NCI-H2171 treated with DMSO at 0.1 percent for 48 hours (cell line): ENCODE measurements at regions not wholly inside any gene's neighbourhood (a gene's known extent, or its start where the extent isn't known, plus 50 kb on each side); places are given as distances from the start of the nearest gene placed in this dataset.

Source experiments
- DNase-seq: peaks from one replicate; lab custom pipeline; 2025; lab: John Stamatoyannopoulos, UW

DNA sequence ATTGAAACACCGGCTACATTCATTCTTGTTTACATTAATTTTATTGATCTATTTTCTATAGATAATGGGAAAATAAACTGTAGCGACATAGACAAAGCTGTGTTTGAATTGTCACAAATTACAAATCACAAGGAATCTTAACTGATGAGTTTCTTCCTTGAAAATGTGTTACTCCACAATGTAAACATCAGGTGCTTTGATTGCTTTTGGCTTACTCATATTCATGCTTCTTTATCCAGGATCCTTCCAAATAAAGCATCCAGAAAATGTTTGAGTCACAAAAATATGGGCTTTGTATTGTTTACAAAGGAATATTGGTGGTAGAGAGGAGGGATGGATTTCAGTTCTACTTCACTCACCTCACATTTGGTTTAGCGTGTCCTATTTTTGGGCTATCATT, 64.0 kb downstream of the BMP2 start:
- DNase-seq = no peak

GRCh38 chr20:6832811-6833210, 65.3 kb downstream of the BMP2 start:
- DNase-seq = no peak

DNA sequence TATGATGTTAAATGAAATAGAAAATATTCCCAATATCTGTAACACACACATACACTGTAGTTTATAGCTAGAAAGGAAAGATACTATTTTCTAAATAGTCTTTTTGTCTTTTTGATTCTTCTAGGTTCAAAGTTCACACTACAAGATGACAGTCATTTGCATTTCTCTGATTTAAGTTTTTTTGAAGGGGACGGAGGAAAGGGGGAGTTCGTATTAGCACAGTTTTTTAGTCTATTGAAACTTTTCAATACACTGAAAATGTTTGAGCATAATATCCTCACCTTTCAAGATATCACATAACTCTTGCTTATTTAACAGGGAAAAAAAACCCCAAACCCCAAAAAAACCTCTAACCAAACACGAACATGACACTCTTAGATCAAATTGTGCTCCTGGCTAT, 68.1 kb downstream of the BMP2 start:
- no peak for DNase-seq

DNA sequence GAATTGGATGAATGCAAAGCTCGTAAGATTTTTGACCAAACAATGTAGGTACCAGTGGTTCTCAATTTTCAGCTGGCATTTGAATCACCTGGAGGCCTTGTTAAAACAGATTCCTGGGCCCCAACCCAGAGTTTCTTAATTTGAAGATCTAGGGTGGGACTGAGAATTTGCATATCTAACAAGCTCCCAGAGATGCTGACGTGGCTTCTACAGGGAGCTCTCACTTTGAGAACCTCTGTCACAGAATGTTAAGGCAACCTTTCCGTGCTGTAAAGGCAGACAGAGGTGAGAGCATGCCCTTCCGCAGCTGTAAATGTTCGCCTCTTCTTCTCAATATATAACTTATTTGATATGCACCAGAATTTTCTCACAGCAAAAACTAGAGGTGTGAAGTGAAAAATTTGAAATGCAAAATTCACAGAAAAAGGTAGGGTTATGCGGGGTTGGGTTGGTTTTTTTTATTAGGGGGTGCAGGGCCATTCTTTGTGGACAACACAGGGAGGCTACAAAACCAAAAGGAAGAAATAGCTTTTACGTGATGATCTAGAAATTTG, 69.4 kb downstream of the BMP2 start:
- no peak for DNase-seq

DNA sequence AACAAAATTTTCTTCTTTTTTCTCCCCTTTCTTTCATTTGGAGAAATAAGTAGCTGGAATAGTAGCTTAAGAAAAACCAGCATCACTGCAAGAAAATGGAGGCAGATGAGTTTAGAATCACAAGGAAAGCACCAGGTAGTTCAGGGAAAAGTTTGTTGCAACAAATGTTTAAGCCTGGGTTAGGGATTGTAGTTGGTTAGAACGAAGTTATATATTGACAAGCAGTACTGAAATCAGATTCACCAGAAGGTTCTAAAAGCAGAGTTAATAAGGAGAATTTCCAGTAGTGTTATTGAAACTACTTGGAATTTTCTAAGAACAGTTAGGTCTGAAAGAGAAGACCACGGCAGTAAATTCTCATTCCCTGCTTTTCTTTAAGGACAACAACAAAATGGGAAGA, 70.2 kb downstream of the BMP2 start:
- DNase-seq = no peak

- DNase-seq = no peak
These were observed 70.8 kb downstream of the BMP2 start for GRCh38 chr20:6838181-6838826.

DNA sequence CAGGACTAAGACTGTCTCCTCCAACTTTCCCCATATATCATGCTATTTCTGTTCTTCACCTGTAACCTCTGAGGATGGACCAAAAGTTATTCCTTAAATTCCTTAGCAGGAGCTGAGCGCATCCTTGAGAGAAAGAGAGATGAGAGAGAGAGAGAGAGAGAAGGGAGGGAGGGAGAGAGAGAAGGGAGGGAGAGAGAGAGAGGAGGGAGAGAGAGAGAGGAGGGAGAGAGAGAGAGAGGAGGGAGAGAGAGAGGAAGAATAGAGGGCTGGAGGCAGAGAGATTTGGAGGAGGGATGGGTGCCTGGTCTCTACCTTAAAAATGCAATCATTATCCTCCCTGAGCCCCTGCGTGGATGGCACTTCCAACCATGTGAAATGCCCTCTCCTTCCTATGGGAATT, 73.6 kb downstream of the BMP2 start:
- DNase-seq = no peak

- no peak for DNase-seq
These were observed 77.7 kb downstream of the BMP2 start for GRCh38 chr20:6845141-6845540.

GRCh38 chr20:6848041-6848440, 80.6 kb downstream of the BMP2 start:
- no peak for DNase-seq

- no peak for DNase-seq
These were observed 81.5 kb downstream of the BMP2 start for GRCh38 chr20:6848992-6849391.

GRCh38 chr20:6851136-6851535, 83.7 kb downstream of the BMP2 start:
- DNase-seq = no peak

DNA sequence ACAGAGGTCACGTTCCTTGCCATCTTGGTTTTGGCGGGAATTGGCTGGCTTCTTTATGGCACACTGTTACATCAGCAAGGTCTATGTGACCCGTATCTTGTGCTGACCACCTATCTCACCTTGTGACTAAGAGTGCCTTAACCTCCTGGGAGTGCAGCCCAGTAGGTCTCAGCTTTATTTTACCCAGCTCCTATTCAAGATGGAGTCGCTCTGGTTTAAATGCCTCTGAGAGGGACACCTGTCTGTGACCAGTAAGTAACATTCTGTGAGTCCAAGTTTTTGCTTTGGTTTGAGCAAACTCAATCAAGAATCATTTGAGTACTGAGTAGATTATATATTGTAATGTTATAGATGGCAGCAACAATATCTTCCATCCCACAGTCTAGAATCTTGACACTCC, 85.0 kb downstream of the BMP2 start:
- DNase-seq = no peak

DNA sequence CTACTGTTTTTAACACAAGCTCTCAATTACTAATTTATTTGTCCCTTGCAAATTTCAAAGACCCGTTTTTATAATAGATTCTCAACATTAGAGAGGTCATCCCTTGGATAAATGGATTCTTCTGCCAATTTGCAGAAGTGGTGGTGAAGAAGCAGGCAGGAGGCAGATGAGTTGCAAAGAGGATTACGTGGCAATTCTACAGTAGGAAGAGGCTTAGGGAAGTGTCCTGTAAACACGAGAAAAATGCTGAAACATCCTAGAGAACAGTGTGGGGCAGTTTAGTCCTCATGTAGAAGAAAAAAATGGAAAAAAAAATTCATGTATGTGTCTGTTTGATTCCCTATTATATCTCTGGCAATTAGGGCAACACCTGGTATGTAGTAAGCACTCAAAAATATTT, 87.6 kb downstream of the BMP2 start:
- DNase-seq = no peak

DNA sequence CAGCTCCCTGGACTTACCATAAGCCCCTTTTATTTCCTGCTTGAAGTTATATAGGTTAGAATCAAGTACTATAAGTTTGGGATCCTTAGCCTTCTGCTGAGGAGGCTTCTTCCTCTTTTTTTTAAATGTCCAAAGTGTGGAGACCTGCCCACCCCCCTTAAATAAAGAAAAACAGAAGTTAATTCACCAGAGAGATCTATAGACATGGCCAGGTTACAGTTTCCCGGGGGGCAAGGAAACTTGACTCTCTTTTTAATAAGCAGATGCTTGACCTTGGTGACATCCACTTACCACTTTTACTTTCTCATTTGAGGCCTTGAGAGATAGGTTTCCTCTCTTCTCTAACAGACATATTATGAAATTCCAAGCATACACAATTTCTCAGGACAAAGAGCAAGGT, 88.3 kb downstream of the BMP2 start:
- DNase-seq = no peak

GRCh38 chr20:6857927-6858326, 90.4 kb downstream of the BMP2 start:
- DNase-seq = no peak

DNA sequence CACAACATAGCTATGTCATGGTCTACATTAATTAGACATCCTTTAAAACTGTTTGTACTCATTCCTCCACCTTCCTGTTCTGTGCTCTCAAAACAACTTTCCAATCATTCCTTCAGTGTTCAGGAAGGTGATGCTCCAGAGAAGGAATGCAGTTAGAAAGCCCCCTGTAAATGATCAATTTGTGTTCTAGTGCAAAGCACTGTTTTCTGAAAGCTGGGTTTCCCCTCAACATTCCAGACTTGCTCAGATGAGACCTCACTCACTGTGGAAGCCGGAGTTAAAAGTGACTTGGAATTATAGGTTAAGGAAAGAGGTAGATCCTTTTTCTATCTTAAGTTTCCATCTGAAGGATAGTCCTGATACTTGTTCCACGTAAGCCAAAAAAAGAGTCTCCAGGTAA, 95.9 kb downstream of the BMP2 start:
- no peak for DNase-seq

DNA sequence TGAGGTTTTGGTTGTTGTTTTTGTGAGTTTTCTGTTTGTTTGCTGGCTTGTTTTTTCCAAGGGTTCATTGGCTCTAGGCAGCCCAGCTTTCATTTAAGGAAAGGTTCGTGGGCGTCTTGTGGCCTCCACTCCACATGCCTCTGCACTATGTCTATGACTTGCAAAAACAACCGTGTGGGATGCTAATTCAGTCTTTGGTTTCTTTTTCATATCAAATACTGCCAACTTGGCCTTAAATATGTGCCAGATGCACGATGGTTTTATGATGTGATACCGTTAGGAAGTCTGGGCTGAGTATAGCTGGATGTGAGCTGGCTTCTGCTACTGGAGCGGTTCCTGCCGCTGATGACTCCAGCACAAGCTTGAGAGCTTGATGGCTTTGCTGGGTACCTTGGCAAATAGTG, 96.3 kb downstream of the BMP2 start:
- DNase-seq = no peak

- no peak for DNase-seq
These were observed 97.3 kb downstream of the BMP2 start for GRCh38 chr20:6864740-6865139.

GRCh38 chr20:6866741-6867140, 99.3 kb downstream of the BMP2 start:
- DNase-seq = no peak

DNA sequence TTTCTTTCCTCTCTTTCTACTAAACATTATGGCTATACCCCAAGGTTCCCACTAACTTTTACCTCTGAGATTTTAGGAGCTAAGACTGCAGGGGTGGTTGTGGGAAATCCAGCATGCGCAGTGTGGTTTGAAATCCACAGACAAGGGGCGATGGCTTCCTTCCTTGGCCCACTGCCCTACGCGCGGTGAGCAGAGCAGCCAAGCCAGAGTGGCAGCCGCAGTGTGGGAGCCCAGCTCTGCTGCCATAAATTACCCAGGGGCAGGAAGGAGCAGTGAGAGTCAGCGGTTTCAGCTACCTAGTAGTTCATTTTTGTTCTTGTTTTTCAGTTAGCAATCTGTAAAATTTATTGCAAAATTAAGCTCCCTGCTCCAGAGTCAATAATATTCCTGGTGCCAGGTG, 101.4 kb downstream of the BMP2 start:
- no peak for DNase-seq

GRCh38 chr20:6870559-6870958, 103.1 kb downstream of the BMP2 start:
- DNase-seq = no peak

DNA sequence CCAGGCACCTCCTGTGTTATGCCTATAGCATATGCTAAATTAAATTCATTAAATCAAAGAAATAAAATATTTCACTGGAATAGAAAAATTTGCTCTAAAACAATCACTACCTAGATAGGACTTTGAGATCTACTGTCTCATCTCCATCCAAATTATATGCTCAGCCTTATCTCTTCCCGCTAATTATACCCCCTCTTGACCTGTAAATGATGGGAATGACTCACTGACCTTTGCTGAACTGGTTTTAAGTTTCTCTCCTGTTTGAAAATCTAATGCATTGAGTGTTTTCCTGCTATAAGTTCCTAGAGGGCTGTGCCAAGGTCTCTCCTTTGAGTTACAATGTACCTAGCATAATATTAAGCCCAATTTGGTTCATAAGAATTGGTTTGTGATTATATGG, 110.1 kb downstream of the BMP2 start:
- DNase-seq = no peak

DNA sequence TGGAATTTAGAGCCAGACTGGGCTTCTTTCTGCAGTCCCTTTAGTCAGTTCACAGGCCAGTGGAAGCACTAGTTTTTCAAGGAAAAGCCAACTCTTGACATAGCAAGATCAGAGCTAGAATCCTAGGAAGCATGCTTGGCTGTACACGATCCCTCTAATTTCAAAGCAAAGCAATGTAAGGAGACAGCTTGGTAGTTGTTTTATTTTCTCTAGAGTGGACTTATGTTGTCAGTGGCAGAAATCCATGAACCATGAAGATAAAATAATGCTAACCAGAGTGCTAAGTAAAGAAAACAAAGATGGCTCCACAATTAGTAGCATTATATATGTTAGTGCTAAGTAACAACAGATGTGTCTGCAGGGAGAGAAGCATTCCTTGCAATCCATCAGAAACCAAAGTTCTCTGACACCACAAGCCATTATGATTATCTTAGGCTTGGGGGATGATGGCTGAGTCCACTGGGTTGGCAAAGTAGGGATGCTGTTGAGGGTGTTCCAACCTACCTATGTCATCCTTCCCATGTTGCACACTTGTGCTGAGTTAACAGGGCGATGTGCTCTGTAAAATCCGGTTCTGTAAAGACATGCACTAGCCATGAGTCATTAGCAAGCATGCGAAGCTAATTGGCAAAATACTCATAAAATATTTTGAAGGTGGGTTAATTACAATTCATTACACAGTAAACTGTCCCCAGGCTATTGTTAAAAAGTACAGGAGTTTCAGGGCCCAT, 115.2 kb downstream of the BMP2 start:
- no peak for DNase-seq

DNA sequence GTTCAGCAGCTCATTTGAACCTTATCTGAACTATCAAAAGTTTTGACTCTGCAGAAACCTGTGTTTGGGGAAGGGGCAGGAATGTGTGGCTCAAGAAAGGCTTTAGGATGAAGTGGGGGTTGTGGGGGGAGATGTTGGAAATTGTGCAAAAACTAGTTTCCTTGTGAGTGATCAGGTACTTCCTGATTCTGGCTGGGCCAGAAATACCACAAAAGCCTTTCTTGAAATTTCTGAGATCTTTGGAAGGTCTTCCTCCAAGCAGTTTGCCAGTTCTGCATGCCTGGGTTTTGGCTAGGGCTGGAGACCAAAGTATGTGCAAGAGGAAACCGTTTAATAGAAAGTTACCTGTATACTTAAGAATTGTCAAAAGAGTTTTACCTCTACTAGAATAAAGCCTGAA, 116.6 kb downstream of the BMP2 start:
- no peak for DNase-seq
